GM12875 (cell line): ENCODE measurements at regions not wholly inside any gene's neighbourhood (a gene's known extent, or its start where the extent isn't known, plus 50 kb on each side); places are given as distances from the start of the nearest gene placed in this dataset.

Experiments used
- H3K4me3 ChIP-seq: one replicate; pipeline ENCODE4 v1.5.1; 2011; ENCODE audit warnings: low read depth, low read length, control low read depth
- CTCF ChIP-seq: IDR thresholded peaks from 2 replicates; pipeline ENCODE4 v1.5.1; 2011; ENCODE audit warnings: low read depth, mild to moderate bottlenecking, control low read depth, inconsistent platforms, low read length, moderate library complexity, borderline replicate concordance; ENCODE audit not compliant: insufficient read depth

- no peak for TF ChIP-seq CTCF
- H3K4me3 ChIP-seq: no peak overlapping the region
Observed at GRCh38 chr20:60628749-60629148, 623.3 kb upstream of the CDH4 start.

GRCh38 chr20:60629206-60629605, 622.9 kb upstream of the CDH4 start:
- TF ChIP-seq CTCF: no peak
- no peak overlapping the region for H3K4me3 ChIP-seq

- no peak overlapping the region for H3K4me3 ChIP-seq
- TF ChIP-seq CTCF: no peak
Observed at GRCh38 chr20:60630609-60631008, 621.5 kb upstream of the CDH4 start.

GRCh38 chr20:60631585-60632287, 620.3 kb upstream of the CDH4 start:
- no peak overlapping the region for H3K4me3 ChIP-seq
- TF ChIP-seq CTCF: no peak

- no peak for TF ChIP-seq CTCF
Observed at GRCh38 chr20:60632391-60633262, 619.4 kb upstream of the CDH4 start.

GRCh38 chr20:60634491-60635172, 617.4 kb upstream of the CDH4 start:
- no peak overlapping the region for H3K4me3 ChIP-seq
- TF ChIP-seq CTCF: no peak

More at GRCh38 chr20:60632391-60633262, 619.4 kb upstream of the CDH4 start:
- no peak overlapping the region for H3K4me3 ChIP-seq
